HEK293T (cell line): ENCODE measurements at regions not wholly inside any gene's neighbourhood (a gene's known extent, or its start where the extent isn't known, plus 50 kb on each side); places are given as distances from the start of the nearest gene placed in this dataset.

Experiments used
- CTBP1 ChIP-seq: fragments of 450-650 bp; IDR thresholded peaks from 2 replicates; pipeline ENCODE4 v1.6.1; 2016; ENCODE audit warnings: borderline replicate concordance
- ELF4 ChIP-seq: fragments of 450-650 bp; IDR thresholded peaks from 2 replicates; pipeline ENCODE4 v1.6.1; 2017; ENCODE audit warnings: antibody characterized with exemption
- FOXA1 ChIP-seq: fragments of 450-650 bp; IDR thresholded peaks from 2 replicates; pipeline ENCODE4 v1.6.1; 2016; ENCODE audit warnings: mild to moderate bottlenecking
- FOXK2 ChIP-seq: fragments of 450-650 bp; IDR thresholded peaks from 2 replicates; pipeline ENCODE4 v1.6.1; 2016; ENCODE audit warnings: mild to moderate bottlenecking
- FOXM1 ChIP-seq: fragments of 450-650 bp; IDR thresholded peaks from 2 replicates; pipeline ENCODE4 v1.6.1; 2017; ENCODE audit warnings: mild to moderate bottlenecking, borderline replicate concordance
- HDGF ChIP-seq: fragments of 450-650 bp; IDR thresholded peaks from 2 replicates; pipeline ENCODE4 v1.6.1; 2017; ENCODE audit warnings: antibody characterized with exemption, borderline replicate concordance
- NFRKB ChIP-seq: fragments of 450-650 bp; IDR thresholded peaks from 2 replicates; pipeline ENCODE4 v1.6.1; 2016; ENCODE audit warnings: mild to moderate bottlenecking, moderate library complexity
- PKNOX1 ChIP-seq: fragments of 450-650 bp; IDR thresholded peaks from 2 replicates; pipeline ENCODE4 v1.6.1; 2016
- SP1 ChIP-seq: fragments of 450-650 bp; IDR thresholded peaks from 2 replicates; pipeline ENCODE4 v1.6.1; 2017
- SUZ12 ChIP-seq: fragments of 450-650 bp; IDR thresholded peaks from 2 replicates; pipeline ENCODE4 v1.6.1; 2016; ENCODE audit warnings: mild to moderate bottlenecking
- TARDBP ChIP-seq: fragments of 450-650 bp; IDR thresholded peaks from 2 replicates; pipeline ENCODE4 v1.6.1; 2016

GRCh38 chr4:189809241-189809735 lies 131.4 kb upstream of the FRG1 start:
- TF ChIP-seq CTBP1 (no peak), ELF4 (no peak), PKNOX1 (no peak), FOXA1 (no peak), FOXM1 (no peak), NFRKB (no peak), TARDBP (no peak), FOXK2 (no peak), HDGF (no peak), SUZ12 (no peak), SP1 (no peak)
